HCT116 (cell line): ENCODE measurements at regions not wholly inside any gene's neighbourhood (a gene's known extent, or its start where the extent isn't known, plus 50 kb on each side); places are given as distances from the start of the nearest gene placed in this dataset.

Experiments used
- ATAC-seq: fragments of 200-7000 bp; cut with Tn5 transposase; 2 replicates; pipeline ENCODE4 v1.9.1; 2020; ENCODE audit warnings: mild to moderate bottlenecking, moderate library complexity
- BruUV-seq: library from RNA; stranded (reverse); fragments of 400-500 nt; replicated peaks from 2 replicates; lab custom pipeline; 2021; lab: Mats Ljungman, UMichigan
- CTCF ChIA-PET: fragments of 300-600 bp; sonication (Branson Sonifier 250); formaldehyde crosslinking; loops from one replicate; lab custom pipeline; 2021; ENCODE audit warnings: antibody characterized with exemption; lab: Charles Lee
- POLR2A ChIA-PET: fragments of 300-600, 350-600 bp; sonication (Branson Sonifier 250); formaldehyde crosslinking; loops from one replicate; lab custom pipeline; 2021; ENCODE audit warnings: antibody characterized with exemption; lab: Charles Lee
- RAD21 ChIA-PET, 2 experiments: fragments of 300-600 bp; sonication (Branson Sonifier 250); formaldehyde crosslinking; loops; one replicate each; lab custom pipeline; 2023; ENCODE audit warnings: low total read pairs in 2 of 2; ENCODE audit not compliant: uncharacterized antibody in 2 of 2, unreplicated experiment in 2 of 2, low non-redundant PET in 1 of 2; lab: Charles Lee
- DNase-seq: peaks from one replicate; pipeline ENCODE4 v3.0.0-alpha.2; 2010; ENCODE audit warnings: low read depth, low spot score
- H2AFZ ChIP-seq: fragments of 200-600 bp; shearing (Covaris generic), sonication (generic); 2 replicates; pipeline ENCODE4 v1.6.1; 2017; ENCODE audit warnings: low read depth, mixed run types, mixed read lengths, antibody characterized with exemption, low read length; ENCODE audit not compliant: poor library complexity, severe bottlenecking
- H3K27ac ChIP-seq: 2 replicates; pipeline ENCODE4 v1.5.1; 2012; ENCODE audit warnings: low read depth, low read length
- H3K27me3 ChIP-seq: fragments of 200-600 bp; sonication (generic); 2 replicates; pipeline ENCODE4 v1.6.1; 2016; ENCODE audit warnings: mixed run types, low read length, mixed read lengths; ENCODE audit not compliant: insufficient read depth
- H3K36me3 ChIP-seq, 2 experiments: fragments of 200-500 bp in 1 of 2; fragments of 200-600 bp in 1 of 2; sonication (Bioruptor generic) in 1 of 2; sonication (generic) in 1 of 2; 2 replicates each; pipeline versions ENCODE4 v1.5.1 to v1.6.1; 2014 to 2016; ENCODE audit warnings: low read length in 2 of 2, inconsistent platforms in 1 of 2, mixed read lengths in 1 of 2, mixed run types in 1 of 2; ENCODE audit not compliant: insufficient read depth in 2 of 2, control insufficient read depth in 1 of 2
- H3K4me1 ChIP-seq, 2 experiments: fragments of 200-600 bp in 1 of 2; sonication (generic) in 1 of 2; 2 replicates each; pipeline versions ENCODE4 v1.5.1 to v1.6.1; 2012 to 2017; ENCODE audit warnings: low read length in 2 of 2, inconsistent platforms in 1 of 2, mild to moderate bottlenecking in 1 of 2, mixed read lengths in 1 of 2, mixed run types in 1 of 2, moderate library complexity in 1 of 2; ENCODE audit not compliant: insufficient read depth in 2 of 2, control insufficient read depth in 1 of 2
- H3K4me2 ChIP-seq: fragments of 200-600 bp; sonication (generic); 2 replicates; pipeline ENCODE4 v1.6.1; 2017; ENCODE audit warnings: mixed run types, low read length, mixed read lengths
- H3K4me3 ChIP-seq, 2 experiments: fragments of 200-600 bp in 1 of 2; sonication (generic) in 1 of 2; replicated peaks in 1 of 2; 2 replicates each; pipeline ENCODE4 v1.5.1; 2011 to 2016; ENCODE audit warnings: low read length in 2 of 2, control low read depth in 1 of 2, low read depth in 1 of 2, mild to moderate bottlenecking in 1 of 2, mixed read lengths in 1 of 2, mixed run types in 1 of 2
- H3K79me2 ChIP-seq: fragments of 200-600 bp; sonication (generic); 2 replicates; pipeline ENCODE4 v1.6.1; 2017; ENCODE audit warnings: mild to moderate bottlenecking, mixed run types, low read length, moderate library complexity, mixed read lengths; ENCODE audit not compliant: insufficient read depth
- H3K9ac ChIP-seq: fragments of 200-600 bp; sonication (generic); 2 replicates; pipeline ENCODE4 v1.6.1; 2016; ENCODE audit warnings: low read length, mixed read lengths
- H3K9me2 ChIP-seq: fragments of 200-600 bp; sonication (generic), shearing (Covaris generic); 2 replicates; pipeline ENCODE4 v1.6.1; 2017; ENCODE audit warnings: mixed run types, mild to moderate bottlenecking, moderate library complexity; ENCODE audit not compliant: insufficient read depth
- H3K9me3 ChIP-seq, 2 experiments: fragments of 200-500 bp in 1 of 2; fragments of 200-600 bp in 1 of 2; sonication (Bioruptor generic) in 1 of 2; sonication (generic) in 1 of 2; 2 replicates each; pipeline ENCODE4 v1.6.1; 2014 to 2017; ENCODE audit warnings: low read length in 2 of 2, mixed read lengths in 2 of 2, inconsistent platforms in 1 of 2, low read depth in 1 of 2, mild to moderate bottlenecking in 1 of 2, mixed run types in 1 of 2, moderate library complexity in 1 of 2; ENCODE audit not compliant: control insufficient read depth in 1 of 2, insufficient read depth in 1 of 2
- H4K20me1 ChIP-seq: fragments of 200-600 bp; sonication (generic), shearing (Covaris generic); 2 replicates; pipeline ENCODE4 v1.6.1; 2017; ENCODE audit warnings: mixed run types, mild to moderate bottlenecking, moderate library complexity; ENCODE audit not compliant: insufficient read depth
- CBX3 ChIP-seq: IDR thresholded peaks from 2 replicates; pipeline ENCODE4 v1.6.1; 2012; ENCODE audit warnings: low read depth
- EGR1 ChIP-seq: IDR thresholded peaks from 2 replicates; pipeline ENCODE4 v1.6.1; 2012; ENCODE audit warnings: low read depth
- EZH2phosphoT487 ChIP-seq: fragments of 200-600 bp; IDR thresholded peaks from 2 replicates; pipeline ENCODE4 v1.6.1; 2018; ENCODE audit warnings: antibody characterized with exemption, borderline replicate concordance
- POLR2A ChIP-seq: IDR thresholded peaks from 2 replicates; pipeline ENCODE4 v1.7.0; 2011; ENCODE audit warnings: borderline replicate concordance; ENCODE audit not compliant: insufficient read depth, insufficient read length; ENCODE audit errors: extremely low read depth
- TCF7L2 ChIP-seq: IDR thresholded peaks from 2 replicates; pipeline ENCODE4 v1.7.0; 2011; ENCODE audit warnings: borderline replicate concordance, inconsistent platforms; ENCODE audit not compliant: insufficient read depth, insufficient read length; ENCODE audit errors: extremely low read depth
- intact Hi-C: fragments of 100-400 bp; cut with micrococcal nuclease; formaldehyde crosslinking; loops from 2 replicates; pipeline ENCODE4 v1.10.0; 2022

DNA sequence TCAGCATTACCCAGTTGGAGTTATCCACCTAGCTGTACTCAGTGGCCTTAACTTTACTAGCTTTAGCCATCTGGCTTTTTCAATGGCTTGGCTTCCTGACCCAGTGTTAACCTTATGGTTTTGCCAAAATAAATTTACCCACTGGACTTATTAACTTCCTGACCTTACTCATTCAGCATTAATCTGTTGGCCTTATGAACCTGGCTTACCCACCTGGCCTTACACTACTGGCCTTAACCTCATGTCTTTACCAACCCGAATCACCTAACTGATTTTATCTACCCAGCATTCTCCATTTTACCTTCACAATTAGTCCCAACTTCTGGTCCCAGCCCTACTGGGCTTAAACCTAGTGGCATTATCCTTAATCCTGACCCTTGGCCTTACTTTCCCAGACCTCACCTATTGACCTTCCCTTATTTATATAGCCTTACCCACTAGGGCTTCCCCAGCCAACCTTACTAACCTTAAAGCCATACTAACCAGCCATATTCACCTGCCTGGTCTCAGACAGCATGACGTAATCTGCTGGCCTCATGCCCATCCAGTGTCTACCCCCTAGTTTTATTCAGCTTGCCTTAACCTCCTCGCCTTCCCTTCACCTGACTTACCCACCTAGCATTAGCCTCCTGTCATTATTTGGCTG lies 100.0 kb downstream of the IL12A start:
- Histone ChIP-seq H3K9me3 (no peaks in the 10 kb centered on the region), H3K79me2 (no peaks in the 10 kb centered on the region), H3K36me3 (no peaks in the 10 kb centered on the region), H3K4me2 (no peak overlapping the region), H2AFZ (no peak overlapping the region), H3K27ac (no peak overlapping the region), H4K20me1 (no peaks in the 10 kb centered on the region), H3K9me2 (no peaks in the 10 kb centered on the region), H3K4me1 (no peaks in the 10 kb centered on the region), H3K4me3 (no peak overlapping the region), H3K27me3 (no peaks in the 10 kb centered on the region), H3K9ac (no peak overlapping the region)
- DNase-seq (no peak), ATAC-seq (no peak)
- POLR2A ChIA-PET: no interaction called here
- RAD21 ChIA-PET: no interaction called here
- intact Hi-C loops: no loop called here
- no TSS peak for BruUV-seq
- TF ChIP-seq POLR2A: no peak
- CTCF ChIA-PET: no interaction called here

DNA sequence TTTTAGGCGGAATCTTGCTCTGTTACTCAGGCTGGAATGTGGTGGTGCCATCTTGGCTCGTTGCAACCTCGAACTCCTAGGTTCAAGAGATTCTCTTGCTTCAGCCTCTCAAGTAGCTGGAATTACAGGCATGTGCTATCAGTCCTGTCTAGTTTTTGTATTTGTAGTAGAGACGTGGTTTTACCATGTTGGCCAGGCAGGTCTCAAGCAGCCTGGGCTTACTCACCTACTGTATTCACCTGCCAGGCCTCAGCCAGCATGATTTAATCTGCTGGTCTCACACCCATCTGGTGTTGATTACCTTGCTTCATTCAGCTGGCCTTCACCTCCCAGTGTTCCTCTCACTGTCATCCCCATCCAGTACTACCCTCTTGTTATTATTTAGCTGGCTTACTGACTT lies 102.0 kb downstream of the IL12A start:
- H3K9ac ChIP-seq: no peak overlapping the region
- no peak overlapping the region for H3K4me2 ChIP-seq
- no peaks in the 10 kb centered on the region for H3K36me3 ChIP-seq
- no peak overlapping the region for H2AFZ ChIP-seq
- no peak for ATAC-seq
- H3K9me3 ChIP-seq: no peaks in the 10 kb centered on the region
- H3K4me1 ChIP-seq: no peaks in the 10 kb centered on the region
- ChIA-PET POLR2A (no interaction called here), RAD21 (no interaction called here), CTCF (no interaction called here)
- DNase-seq: no peak
- intact Hi-C loops: no loop called here
- H3K9me2 ChIP-seq: no peaks in the 10 kb centered on the region
- H3K79me2 ChIP-seq: no peaks in the 10 kb centered on the region
- H3K27me3 ChIP-seq: no peaks in the 10 kb centered on the region
- no peak overlapping the region for H3K4me3 ChIP-seq
- TF ChIP-seq EZH2phosphoT487 (no peak), EGR1 (no peak), TCF7L2 (no peak), POLR2A (no peak), CBX3 (no peak)
- no TSS peak for BruUV-seq
- H4K20me1 ChIP-seq: no peaks in the 10 kb centered on the region
- H3K27ac ChIP-seq: no peak overlapping the region
